ENCODE measurements at regions not wholly inside any gene's neighbourhood (a gene's known extent, or its start where the extent isn't known, plus 50 kb on each side); places are given as distances from the start of the nearest gene placed in this dataset.

DNA sequence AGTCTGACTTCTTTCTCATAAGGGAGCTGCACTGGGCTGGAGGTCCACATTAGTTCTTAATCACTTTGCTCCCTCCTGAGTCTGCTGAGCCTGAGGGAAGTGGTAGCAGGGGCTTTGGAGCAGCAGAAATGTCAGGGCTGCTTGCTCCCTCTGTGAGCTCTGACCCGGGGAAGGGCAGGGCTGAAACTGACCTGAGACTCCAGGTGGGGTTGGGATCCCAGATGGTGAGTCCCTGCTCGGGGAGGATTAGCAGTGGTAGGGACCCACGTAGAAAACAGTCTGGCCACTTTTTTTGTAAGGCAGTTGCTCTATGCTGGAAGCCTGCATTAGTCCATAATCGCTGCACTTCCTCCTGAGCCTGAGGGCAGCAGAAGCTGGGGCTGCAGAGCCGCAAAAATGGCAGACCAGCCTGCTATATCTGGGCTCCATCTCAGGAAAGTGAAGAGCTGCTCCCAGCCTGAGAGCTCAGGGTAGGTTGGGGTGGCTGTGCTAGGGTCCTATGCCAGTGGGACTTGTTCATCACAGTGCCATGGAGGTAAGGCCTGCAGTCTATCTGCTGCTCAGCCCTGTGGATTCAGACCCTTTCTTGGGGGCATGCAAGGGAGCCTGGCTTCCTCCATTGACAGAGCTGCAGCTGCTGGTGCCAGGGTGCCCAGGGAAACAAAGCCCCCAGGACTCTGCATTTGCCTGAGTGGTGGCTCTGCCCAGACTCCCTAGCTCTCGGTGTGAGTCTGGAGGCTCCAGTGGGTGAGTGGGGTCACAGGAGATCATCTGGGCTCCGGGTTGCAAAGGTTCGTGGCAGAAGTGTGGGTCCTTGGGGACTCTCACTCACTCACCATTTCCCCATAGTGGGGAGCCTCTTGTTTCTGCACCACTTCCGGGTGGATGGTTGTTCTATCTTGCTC lies 854.3 kb downstream of the LUZP2 start:
- in situ Hi-C loops (cut with MboI; ENCODE audit: low pct_unique_long_range_greater_than_20kb, low sequenced_read_pairs, unreplicated experiment): no loop called here
- TF ChIP-seq CTCF (IDR thresholded peaks at IDR 0.05; ENCODE audit: extremely low read depth, insufficient read depth, missing control alignments): no peak
- DNase-seq (ENCODE audit: low spot score): no peak

DNA sequence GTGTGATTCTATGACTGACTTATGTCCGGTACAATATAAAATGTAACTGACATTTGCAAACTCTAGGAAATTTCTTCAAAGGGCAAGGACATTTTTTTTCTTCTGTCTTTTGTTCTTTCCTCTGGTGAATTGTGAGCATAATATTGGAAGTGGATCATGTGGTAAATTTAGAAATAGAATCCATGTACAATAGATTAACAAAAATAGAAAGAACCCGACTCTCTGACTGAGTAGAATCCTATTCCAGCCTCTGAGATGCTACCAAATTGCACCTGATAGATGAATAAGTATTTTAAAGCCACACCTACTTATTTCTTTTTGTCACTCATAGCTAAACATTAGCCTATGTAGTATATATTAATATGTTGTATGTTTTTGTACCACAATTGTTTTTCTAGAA lies 860.3 kb downstream of the LUZP2 start:
- no peak for TF ChIP-seq CTCF (IDR thresholded peaks at IDR 0.05; ENCODE audit: extremely low read depth, insufficient read depth, missing control alignments)
- no peak for DNase-seq (ENCODE audit: low spot score)
- in situ Hi-C loops (cut with MboI; ENCODE audit: low pct_unique_long_range_greater_than_20kb, low sequenced_read_pairs, unreplicated experiment): no loop called here

GRCh38 chr11:25377466-25377865 lies 880.6 kb downstream of the LUZP2 start:
- TF ChIP-seq CTCF (IDR thresholded peaks at IDR 0.05; ENCODE audit: extremely low read depth, insufficient read depth, missing control alignments): no peak
- no peak for DNase-seq (ENCODE audit: low spot score)

DNA sequence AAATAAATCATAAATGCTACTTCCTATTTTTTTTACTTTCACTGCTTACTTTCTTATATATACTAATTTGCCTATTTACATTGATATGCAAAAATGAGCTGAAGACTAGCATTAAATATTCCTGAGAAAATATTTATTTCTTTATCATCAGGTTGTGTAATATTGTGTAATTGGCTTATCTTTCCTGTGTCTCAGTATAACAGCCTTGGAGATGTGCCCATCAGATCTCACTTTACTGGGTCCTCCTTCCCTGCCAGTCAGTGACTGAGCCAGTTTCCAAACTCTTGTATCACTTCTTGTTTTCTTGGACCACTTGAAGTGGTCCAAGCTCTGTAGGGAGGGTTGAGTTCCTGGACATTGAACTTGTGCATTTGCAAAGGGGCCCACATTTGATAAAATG lies 900.0 kb downstream of the LUZP2 start:
- no peak for DNase-seq (ENCODE audit: low spot score)
- in situ Hi-C loops (cut with MboI; ENCODE audit: low pct_unique_long_range_greater_than_20kb, low sequenced_read_pairs, unreplicated experiment): no loop called here
- TF ChIP-seq CTCF (IDR thresholded peaks at IDR 0.05; ENCODE audit: extremely low read depth, insufficient read depth, missing control alignments): no peak

More at GRCh38 chr11:25377466-25377865, 880.6 kb downstream of the LUZP2 start:
- in situ Hi-C loops (cut with MboI; ENCODE audit: low pct_unique_long_range_greater_than_20kb, low sequenced_read_pairs, unreplicated experiment): no loop called here

GRCh38 chr11:25408146-25408545 lies 911.3 kb downstream of the LUZP2 start:
- in situ Hi-C loops (cut with MboI; ENCODE audit: low pct_unique_long_range_greater_than_20kb, low sequenced_read_pairs, unreplicated experiment): no loop called here
- no peak for DNase-seq (ENCODE audit: low spot score)
- TF ChIP-seq CTCF (IDR thresholded peaks at IDR 0.05; ENCODE audit: extremely low read depth, insufficient read depth, missing control alignments): no peak

DNA sequence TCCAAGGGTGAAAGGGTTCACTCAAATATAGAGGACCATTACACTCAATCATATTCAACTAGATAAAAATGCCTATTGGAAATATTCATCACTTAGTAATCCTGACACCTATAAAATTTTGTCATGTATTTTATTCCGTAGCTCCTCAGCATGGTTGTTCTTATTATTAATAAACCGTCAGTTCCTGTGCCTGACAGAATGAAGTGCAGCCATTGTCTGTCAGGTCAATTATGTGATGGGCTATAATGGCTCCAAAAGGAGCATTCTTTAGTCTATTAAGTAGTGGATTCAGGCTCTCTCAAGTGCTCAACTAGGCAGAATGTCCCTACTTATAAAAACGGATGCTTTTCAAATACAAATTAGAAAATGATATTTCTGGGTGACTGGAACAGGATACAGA lies 916.1 kb upstream of the ANO3 start:
- TF ChIP-seq CTCF (IDR thresholded peaks at IDR 0.05; ENCODE audit: extremely low read depth, insufficient read depth, missing control alignments): no peak
- no peak for DNase-seq (ENCODE audit: low spot score)
- in situ Hi-C loops (cut with MboI; ENCODE audit: low pct_unique_long_range_greater_than_20kb, low sequenced_read_pairs, unreplicated experiment): no loop called here
